A673 (cell line): ENCODE measurements at regions not wholly inside any gene's neighbourhood (a gene's known extent, or its start where the extent isn't known, plus 50 kb on each side); places are given as distances from the start of the nearest gene placed in this dataset.

Experiments
- BruUV-seq: library from RNA; stranded (reverse); fragments of 400-500 nt; replicated peaks from 2 replicates; lab custom pipeline; 2021; lab: Mats Ljungman, UMichigan
- CTCF ChIA-PET: fragments of 300-600 bp; sonication (Branson Sonifier 250); formaldehyde crosslinking; loops from one replicate; lab custom pipeline; 2022; ENCODE audit warnings: antibody characterized with exemption; lab: Charles Lee
- POLR2A ChIA-PET: fragments of 300-600 bp; sonication (Branson Sonifier 250); formaldehyde crosslinking; loops from one replicate; lab custom pipeline; 2022; ENCODE audit warnings: antibody characterized with exemption; ENCODE audit not compliant: low non-redundant PET; lab: Charles Lee
- DNase-seq: peaks from one replicate; pipeline ENCODE4 v3.0.0-alpha.2; 2015; ENCODE audit warnings: low spot score
- H3K27ac ChIP-seq: fragments of 200-600 bp; sonication (generic); 2 replicates; pipeline ENCODE4 v1.5.1; 2016; ENCODE audit warnings: mixed run types, low read depth, mild to moderate bottlenecking, mixed read lengths, antibody characterized with exemption, low read length; ENCODE audit not compliant: poor library complexity, severe bottlenecking
- H3K27me3 ChIP-seq: fragments of 200-600 bp; sonication (generic); replicated peaks from 2 replicates; pipeline ENCODE4 v1.6.1; 2017; ENCODE audit warnings: mixed run types, low read depth, mild to moderate bottlenecking, mixed read lengths, antibody characterized with exemption, low read length; ENCODE audit not compliant: insufficient read depth, poor library complexity
- H3K36me3 ChIP-seq: fragments of 200-600 bp; sonication (generic); 2 replicates; pipeline ENCODE4 v1.6.1; 2016; ENCODE audit warnings: mixed run types, mild to moderate bottlenecking, mixed read lengths, antibody characterized with exemption, low read length; ENCODE audit not compliant: insufficient read depth, poor library complexity, severe bottlenecking
- H3K4me1 ChIP-seq: fragments of 200-600 bp; sonication (generic); 2 replicates; pipeline ENCODE4 v1.6.1; 2017; ENCODE audit warnings: mixed run types, mild to moderate bottlenecking, mixed read lengths, antibody characterized with exemption, low read length; ENCODE audit not compliant: insufficient read depth, poor library complexity, severe bottlenecking
- H3K4me3 ChIP-seq: fragments of 200-600 bp; sonication (generic); 2 replicates; pipeline ENCODE4 v1.5.1; 2016; ENCODE audit warnings: low read depth, mixed run types, mild to moderate bottlenecking, mixed read lengths, low read length; ENCODE audit not compliant: poor library complexity, severe bottlenecking
- H3K9me3 ChIP-seq: fragments of 200-600 bp; sonication (generic); 2 replicates; pipeline ENCODE4 v1.6.1; 2016; ENCODE audit warnings: mixed run types, low read depth, mild to moderate bottlenecking, mixed read lengths, antibody characterized with exemption, low read length; ENCODE audit not compliant: poor library complexity, severe bottlenecking
- EZH2 ChIP-seq: fragments of 200-600 bp; sonication (generic); IDR thresholded peaks from 2 replicates; pipeline ENCODE4 v1.6.1; 2017; ENCODE audit warnings: borderline replicate concordance, low read depth, mild to moderate bottlenecking, mixed read lengths, antibody characterized with exemption, low read length; ENCODE audit not compliant: poor library complexity, severe bottlenecking
- intact Hi-C: fragments of 100-400 bp; cut with micrococcal nuclease; formaldehyde crosslinking; loops from one replicate; pipeline ENCODE4 v1.10.0; 2022; ENCODE audit not compliant: unreplicated experiment
- TF ChIP-seq, protein P1 (sequence below): fragments of 300-800, 200-600 bp; sonication (generic); conservative IDR thresholded peaks from 2 replicates; pipeline ENCODE4 v1.5.1; 2017; ENCODE audit warnings: low read depth, mild to moderate bottlenecking, antibody characterized with exemption, low read length, moderate library complexity, mixed read lengths

DNA sequence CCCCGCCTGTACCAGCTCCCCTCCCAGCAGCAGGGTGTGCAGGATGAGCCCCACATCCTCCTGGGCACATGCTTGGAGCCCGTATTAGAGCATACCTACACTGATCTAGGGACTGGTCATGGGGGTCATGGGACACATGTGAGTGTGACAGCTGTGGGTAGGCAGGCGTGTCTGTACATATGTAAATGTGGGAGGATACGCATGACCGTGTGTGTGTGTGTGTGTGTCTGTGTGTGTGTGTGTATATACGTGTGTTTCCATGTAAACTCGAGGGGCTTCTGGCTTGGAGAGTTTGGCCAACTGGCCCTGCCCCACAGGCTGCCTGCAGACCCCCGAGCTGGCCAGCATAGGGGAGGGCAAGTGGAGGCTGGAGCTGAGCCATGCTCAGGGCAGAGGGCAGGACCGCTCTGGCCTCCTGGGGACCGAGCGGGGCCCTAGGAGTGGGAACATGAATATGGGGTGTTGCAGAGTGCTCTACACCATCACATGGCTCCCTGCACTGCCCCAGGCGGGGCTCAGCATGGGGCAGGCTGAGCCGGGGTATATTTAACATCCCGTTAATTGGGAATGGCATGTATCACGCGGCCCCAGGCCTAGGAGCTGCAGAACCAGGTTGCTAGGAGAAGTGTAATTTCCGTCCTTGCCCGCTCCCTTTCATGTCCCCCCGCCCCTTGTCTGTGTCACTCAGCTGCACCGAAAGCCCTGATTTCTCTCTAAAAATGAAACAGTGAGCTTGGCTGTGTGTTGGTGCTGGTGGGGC lies 152.7 kb upstream of the PCBD1 start:
- intact Hi-C loops = no loop called here
- Histone ChIP-seq H3K4me3 (no peak overlapping the region), H3K4me1 (no peaks in the 10 kb centered on the region), H3K27ac (no peak overlapping the region), H3K9me3 (no peaks in the 10 kb centered on the region), H3K36me3 (no peaks in the 10 kb centered on the region), H3K27me3 (no peaks in the 10 kb centered on the region)
- BruUV-seq = no TSS peak
- TF ChIP-seq, protein P1, sequence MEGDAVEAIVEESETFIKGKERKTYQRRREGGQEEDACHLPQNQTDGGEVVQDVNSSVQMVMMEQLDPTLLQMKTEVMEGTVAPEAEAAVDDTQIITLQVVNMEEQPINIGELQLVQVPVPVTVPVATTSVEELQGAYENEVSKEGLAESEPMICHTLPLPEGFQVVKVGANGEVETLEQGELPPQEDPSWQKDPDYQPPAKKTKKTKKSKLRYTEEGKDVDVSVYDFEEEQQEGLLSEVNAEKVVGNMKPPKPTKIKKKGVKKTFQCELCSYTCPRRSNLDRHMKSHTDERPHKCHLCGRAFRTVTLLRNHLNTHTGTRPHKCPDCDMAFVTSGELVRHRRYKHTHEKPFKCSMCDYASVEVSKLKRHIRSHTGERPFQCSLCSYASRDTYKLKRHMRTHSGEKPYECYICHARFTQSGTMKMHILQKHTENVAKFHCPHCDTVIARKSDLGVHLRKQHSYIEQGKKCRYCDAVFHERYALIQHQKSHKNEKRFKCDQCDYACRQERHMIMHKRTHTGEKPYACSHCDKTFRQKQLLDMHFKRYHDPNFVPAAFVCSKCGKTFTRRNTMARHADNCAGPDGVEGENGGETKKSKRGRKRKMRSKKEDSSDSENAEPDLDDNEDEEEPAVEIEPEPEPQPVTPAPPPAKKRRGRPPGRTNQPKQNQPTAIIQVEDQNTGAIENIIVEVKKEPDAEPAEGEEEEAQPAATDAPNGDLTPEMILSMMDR = no peak
- TF ChIP-seq EZH2 = no peak
- ChIA-PET POLR2A (no interaction called here), CTCF (no interaction called here)
- DNase-seq = no peak

DNA sequence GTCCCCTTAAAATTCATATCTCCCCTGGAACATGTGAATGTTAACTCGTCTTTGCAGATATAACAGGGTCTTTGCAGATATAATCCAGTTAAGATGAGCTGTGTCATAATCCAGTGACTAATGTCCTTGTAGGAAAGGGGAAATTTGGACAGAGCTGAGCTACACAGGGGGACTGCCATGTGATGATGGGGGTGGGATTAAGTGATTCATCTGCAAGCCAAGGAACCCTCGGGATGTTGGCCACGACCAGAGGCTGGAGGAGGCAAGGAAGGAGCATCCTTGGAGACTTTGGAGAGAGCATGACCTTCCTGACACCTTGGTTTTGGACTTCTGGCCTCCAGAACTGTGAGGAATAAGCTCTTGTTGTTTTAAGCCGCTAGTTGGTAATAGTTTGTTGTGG lies 153.9 kb upstream of the PCBD1 start:
- no peak overlapping the region for H3K27ac ChIP-seq
- H3K27me3 ChIP-seq = no peaks in the 10 kb centered on the region
- no peak for DNase-seq
- no peak overlapping the region for H3K4me3 ChIP-seq
- no peaks in the 10 kb centered on the region for H3K4me1 ChIP-seq
- CTCF ChIA-PET = no interaction called here
- no peaks in the 10 kb centered on the region for H3K36me3 ChIP-seq
- TF ChIP-seq EZH2 = no peak
- TF ChIP-seq, protein P1 = no peak
- intact Hi-C loops = no loop called here
- POLR2A ChIA-PET = no interaction called here
- BruUV-seq = no TSS peak
- H3K9me3 ChIP-seq = no peaks in the 10 kb centered on the region

DNA sequence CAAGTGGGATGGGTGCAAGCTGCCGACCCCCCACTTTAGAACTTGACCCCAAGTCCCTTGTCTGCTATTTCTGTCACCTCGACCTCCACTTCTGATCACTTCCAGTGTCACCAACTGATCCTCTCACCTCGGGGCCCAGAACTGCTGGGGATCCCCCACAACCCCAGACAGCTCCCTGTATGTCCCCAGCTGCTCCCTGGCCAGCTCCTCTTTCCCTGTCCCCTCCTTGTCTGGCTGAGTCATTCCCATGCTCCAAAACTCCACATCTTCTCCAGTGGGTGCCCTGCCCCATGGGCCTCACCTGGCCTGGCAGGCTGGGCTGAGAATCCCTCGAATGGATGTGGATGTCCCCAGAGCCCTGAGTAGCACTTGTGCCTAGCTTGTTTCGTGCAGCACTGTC lies 154.3 kb upstream of the PCBD1 start:
- no peak for DNase-seq
- TF ChIP-seq, protein P1 = no peak
- no peak for TF ChIP-seq EZH2
- Histone ChIP-seq H3K9me3 (no peaks in the 10 kb centered on the region), H3K27me3 (no peaks in the 10 kb centered on the region), H3K4me1 (no peaks in the 10 kb centered on the region), H3K36me3 (no peaks in the 10 kb centered on the region), H3K4me3 (no peak overlapping the region), H3K27ac (no peak overlapping the region)
- ChIA-PET CTCF (no interaction called here), POLR2A (no interaction called here)
- no TSS peak for BruUV-seq
- intact Hi-C loops = no loop called here
